Spleen (tissue), 7 donors: ENCODE measurements at regions not wholly inside any gene's neighbourhood (a gene's known extent, or its start where the extent isn't known, plus 50 kb on each side); places are given as distances from the start of the nearest gene placed in this dataset.

Experiments used
- POLR2A ChIP-seq, 3 donors: fragments of 450-650 bp; IDR thresholded peaks; one replicate each; pipeline ENCODE4 v1.5.1; 2017; ENCODE audit warnings: antibody characterized with exemption in 3 of 3, mild to moderate bottlenecking in 1 of 3
- POLR2AphosphoS5 ChIP-seq, 3 donors: sonication (generic); formaldehyde crosslinking; IDR thresholded peaks; one replicate each; pipeline ENCODE4 v1.5.1; 2017; ENCODE audit warnings: antibody characterized with exemption in 3 of 3
- TF ChIP-seq, protein P1 (sequence below), 11 experiments: fragments of 200-600 bp in 7 of 11; fragments of 450-650 bp in 4 of 11; sonication (generic) in 4 of 11; IDR thresholded peaks in 8 of 11; conservative IDR thresholded peaks in 3 of 11; 1 replicate in 7 of 11; 2 replicates in 4 of 11; pipeline versions ENCODE4 v1.4.0 to v1.8.0; 2016 to 2021; ENCODE audit warnings: antibody characterized with exemption in 11 of 11, inconsistent platforms in 4 of 11, mild to moderate bottlenecking in 1 of 11
- donor health status: DM: no; HTN: no; CAD: no; lungs with moderate emphysema.
- donor health status: DM: no; HTN: no; CAD: no.
- donor health status: DM: no; HTN: no; CAD: no.

DNA sequence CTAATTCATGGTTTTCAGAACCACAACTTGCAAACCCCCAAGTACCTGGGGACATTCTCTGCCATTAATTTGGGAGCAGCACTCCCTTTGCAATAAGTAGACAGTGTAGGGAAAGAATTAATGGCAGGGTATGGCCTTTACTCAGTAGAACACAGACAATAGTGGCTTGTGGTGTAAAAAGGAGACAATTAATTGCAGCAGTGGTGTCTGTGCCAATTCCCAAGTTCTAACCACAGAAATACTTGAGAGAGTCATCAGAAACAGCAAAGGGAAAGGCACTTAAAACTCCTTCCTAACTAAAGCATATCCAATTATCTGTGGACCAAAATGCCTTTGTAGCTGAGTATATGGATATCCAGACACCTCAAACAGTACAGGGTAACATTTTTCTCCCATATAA is 257.6 kb upstream of the POU3F2 start:
- TF ChIP-seq, protein P1, sequence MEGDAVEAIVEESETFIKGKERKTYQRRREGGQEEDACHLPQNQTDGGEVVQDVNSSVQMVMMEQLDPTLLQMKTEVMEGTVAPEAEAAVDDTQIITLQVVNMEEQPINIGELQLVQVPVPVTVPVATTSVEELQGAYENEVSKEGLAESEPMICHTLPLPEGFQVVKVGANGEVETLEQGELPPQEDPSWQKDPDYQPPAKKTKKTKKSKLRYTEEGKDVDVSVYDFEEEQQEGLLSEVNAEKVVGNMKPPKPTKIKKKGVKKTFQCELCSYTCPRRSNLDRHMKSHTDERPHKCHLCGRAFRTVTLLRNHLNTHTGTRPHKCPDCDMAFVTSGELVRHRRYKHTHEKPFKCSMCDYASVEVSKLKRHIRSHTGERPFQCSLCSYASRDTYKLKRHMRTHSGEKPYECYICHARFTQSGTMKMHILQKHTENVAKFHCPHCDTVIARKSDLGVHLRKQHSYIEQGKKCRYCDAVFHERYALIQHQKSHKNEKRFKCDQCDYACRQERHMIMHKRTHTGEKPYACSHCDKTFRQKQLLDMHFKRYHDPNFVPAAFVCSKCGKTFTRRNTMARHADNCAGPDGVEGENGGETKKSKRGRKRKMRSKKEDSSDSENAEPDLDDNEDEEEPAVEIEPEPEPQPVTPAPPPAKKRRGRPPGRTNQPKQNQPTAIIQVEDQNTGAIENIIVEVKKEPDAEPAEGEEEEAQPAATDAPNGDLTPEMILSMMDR (IDR thresholded peaks at IDR 0.05 in 8 of 11, conservative IDR thresholded peaks at IDR 0.05 in 3 of 11) = no peak
- TF ChIP-seq POLR2A (IDR thresholded peaks at IDR 0.05) = no peak
- no peak for TF ChIP-seq POLR2AphosphoS5 (IDR thresholded peaks at IDR 0.05)
